K562 (cell line): ENCODE measurements at regions not wholly inside any gene's neighbourhood (a gene's known extent, or its start where the extent isn't known, plus 50 kb on each side); places are given as distances from the start of the nearest gene placed in this dataset.

ENCODE experiments used
- ATAC-seq: fragments of 200-7000 bp; cut with Tn5 transposase; 3 replicates; pipeline ENCODE4 v1.9.1; 2020; ENCODE audit warnings: moderate library complexity
- BruUV-seq: library from RNA; stranded (reverse); fragments of 400-500 nt; replicated peaks from 2 replicates; lab custom pipeline; 2021; lab: Mats Ljungman, UMichigan
- CTCF ChIA-PET: fragments of 300-600 bp; formaldehyde crosslinking; extraction: SDS; loops from one replicate; lab custom pipeline; 2021; ENCODE audit warnings: low intra/inter-chr PET ratio; lab: Yijun Ruan, JAX
- POLR2A ChIA-PET: fragments of 300-600, 350-650 bp; sonication (Branson Sonifier 250); formaldehyde crosslinking; extraction: SDS; loops from one replicate; lab custom pipeline; 2021; ENCODE audit warnings: antibody characterized with exemption, inconsistent platforms; lab: Yijun Ruan, JAX
- DNase-seq, 4 experiments: peaks; one replicate each; pipeline versions ENCODE4 v3.0.0 to v3.0.0-alpha.2; 2011 to 2018; ENCODE audit warnings: low spot score in 3 of 4, mixed read lengths in 3 of 4; ENCODE audit errors: extremely low read depth in 1 of 4
- FAIRE-seq: peaks from 2 replicates; lab custom pipeline; 2011; peaks lifted over from hg19 to GRCh38; lab: Jason Lieb, UNC
- H2AFZ ChIP-seq: 2 replicates; pipeline ENCODE4 v1.6.0; 2011; ENCODE audit warnings: low read depth, low read length, control low read depth, inconsistent platforms
- H3K27ac ChIP-seq: fragments of 200-600 bp; 3 replicates; pipeline ENCODE4 v1.8.0; 2011; ENCODE audit warnings: low read depth, mild to moderate bottlenecking, control low read depth, inconsistent platforms, low read length, moderate library complexity, mixed read lengths; ENCODE audit errors: extremely low read depth
- H3K27me3 ChIP-seq, 2 experiments: fragments of 300-600 bp in 1 of 2; 2 replicates in 1 of 2; 3 replicates in 1 of 2; pipeline versions ENCODE4 v1.6.0 to v1.8.0; 2011; ENCODE audit warnings: inconsistent platforms in 2 of 2, low read length in 2 of 2, mild to moderate bottlenecking in 1 of 2, mixed read lengths in 1 of 2, moderate library complexity in 1 of 2; ENCODE audit not compliant: control insufficient read depth in 2 of 2, insufficient read depth in 2 of 2
- H3K36me3 ChIP-seq: fragments of 300-600 bp; 3 replicates; pipeline ENCODE4 v1.8.0; 2011; ENCODE audit warnings: mild to moderate bottlenecking, low read length, inconsistent platforms; ENCODE audit not compliant: control insufficient read depth, insufficient read depth
- H3K4me1 ChIP-seq, 2 experiments: fragments of 200-600 bp in 1 of 2; replicated peaks in 1 of 2; 2 replicates in 1 of 2; 3 replicates in 1 of 2; pipeline versions ENCODE4 v1.5.1 to v1.8.0; 2011; ENCODE audit warnings: inconsistent platforms in 2 of 2, low read length in 2 of 2, mild to moderate bottlenecking in 1 of 2, mixed read lengths in 1 of 2, moderate library complexity in 1 of 2; ENCODE audit not compliant: control insufficient read depth in 2 of 2, insufficient read depth in 2 of 2
- H3K4me2 ChIP-seq: 2 replicates; pipeline ENCODE4 v1.6.1; 2011; ENCODE audit warnings: low read length, control low read depth, inconsistent platforms, mixed read lengths; ENCODE audit not compliant: insufficient read depth
- H3K4me3 ChIP-seq: fragments of 200-600 bp; sonication (generic), shearing (Covaris generic); 2 replicates; pipeline ENCODE4 v1.5.1; 2016; ENCODE audit warnings: control low read depth, inconsistent platforms
- H3K79me2 ChIP-seq: fragments of 200-600 bp; 3 replicates; pipeline ENCODE4 v1.8.0; 2011; ENCODE audit warnings: low read length, inconsistent platforms; ENCODE audit not compliant: control insufficient read depth, insufficient read depth
- H3K9ac ChIP-seq, 2 experiments: 2 replicates each; pipeline versions ENCODE4 v1.6.0 to v1.6.1; 2011; ENCODE audit warnings: low read depth in 2 of 2, low read length in 2 of 2, control low read depth in 1 of 2, inconsistent platforms in 1 of 2, mild to moderate bottlenecking in 1 of 2, mixed read lengths in 1 of 2; ENCODE audit not compliant: insufficient read depth in 1 of 2
- H3K9me1 ChIP-seq: one replicate; pipeline ENCODE4 v1.6.0; 2011; ENCODE audit warnings: inconsistent platforms, mild to moderate bottlenecking, low read length, moderate library complexity; ENCODE audit not compliant: control insufficient read depth, insufficient read depth
- H3K9me3 ChIP-seq: replicated peaks from 2 replicates; pipeline ENCODE4 v1.5.1; 2011; ENCODE audit warnings: low read depth, low read length, inconsistent platforms; ENCODE audit not compliant: control insufficient read depth, insufficient read depth
- H4K20me1 ChIP-seq: replicated peaks from 2 replicates; pipeline ENCODE4 v1.6.1; 2011; ENCODE audit warnings: low read length, inconsistent platforms, mixed read lengths; ENCODE audit not compliant: control insufficient read depth, insufficient read depth
- BRCA1 ChIP-seq, 2 experiments: fragments of 450-650 bp in 1 of 2; sonication (generic) in 1 of 2; formaldehyde crosslinking in 1 of 2; IDR thresholded peaks; 2 replicates each; pipeline versions ENCODE4 v1.5.0 to v1.6.1; 2017 to 2020; ENCODE audit warnings: mild to moderate bottlenecking in 1 of 2, missing genetic modification reagents in 1 of 2
- CBFB ChIP-seq: sonication (generic); formaldehyde crosslinking; IDR thresholded peaks from 2 replicates; pipeline ENCODE4 v1.4.0; 2020; ENCODE audit warnings: mild to moderate bottlenecking, missing genetic modification reagents
- CREBBP ChIP-seq: IDR thresholded peaks from one replicate; pipeline ENCODE4 v1.6.1; 2012; ENCODE audit warnings: low read depth, mild to moderate bottlenecking, control low read depth, inconsistent platforms, low read length
- CSDE1 ChIP-seq, 2 experiments: fragments of 450-650 bp; IDR thresholded peaks; 2 replicates each; pipeline ENCODE4 v1.6.1; 2016; ENCODE audit warnings: mild to moderate bottlenecking in 1 of 2
- GTF3C2 ChIP-seq: IDR thresholded peaks from 3 replicates; pipeline ENCODE4 v1.6.1; 2011; ENCODE audit warnings: borderline replicate concordance, mild to moderate bottlenecking, moderate library complexity; ENCODE audit not compliant: insufficient read length; ENCODE audit errors: extremely low read depth
- LEF1 ChIP-seq: fragments of 450-650 bp; IDR thresholded peaks from 2 replicates; pipeline ENCODE4 v1.6.1; 2016; ENCODE audit warnings: mild to moderate bottlenecking
- MCM2 ChIP-seq: fragments of 450-650 bp; IDR thresholded peaks from 2 replicates; pipeline ENCODE4 v1.6.1; 2017; ENCODE audit warnings: low read depth, mild to moderate bottlenecking
- RERE ChIP-seq: sonication (generic); formaldehyde crosslinking; IDR thresholded peaks from 2 replicates; pipeline ENCODE4 v1.8.0; 2023; ENCODE audit warnings: missing genetic modification reagents, mild to moderate bottlenecking, borderline replicate concordance
- WHSC1 ChIP-seq: IDR thresholded peaks from one replicate; pipeline ENCODE4 v1.6.1; 2012; ENCODE audit warnings: low read length, control low read depth, inconsistent platforms
- YY1 ChIP-seq, 3 experiments: IDR thresholded peaks; 2 replicates each; pipeline ENCODE4 v1.6.1; 2011; ENCODE audit warnings: low read length in 2 of 3, mild to moderate bottlenecking in 2 of 3, moderate library complexity in 2 of 3, borderline replicate concordance in 1 of 3, control low read depth in 1 of 3, low read depth in 1 of 3; ENCODE audit not compliant: insufficient read depth in 3 of 3, insufficient replicate concordance in 2 of 3, control insufficient read depth in 1 of 3, insufficient read length in 1 of 3; ENCODE audit errors: extremely low read depth in 1 of 3
- ZNF140 ChIP-seq: fragments of 250-450 bp; sonication (Bioruptor Pico); IDR thresholded peaks from 2 replicates; pipeline ENCODE4 v1.8.0; 2021; ENCODE audit warnings: moderate library complexity, mild to moderate bottlenecking, inconsistent platforms
- ZNF282 ChIP-seq: sonication (generic); formaldehyde crosslinking; IDR thresholded peaks from 2 replicates; pipeline ENCODE4 v1.8.1; 2023; ENCODE audit warnings: missing genetic modification reagents
- ZNF57 ChIP-seq: fragments of 450-650 bp; formaldehyde crosslinking; IDR thresholded peaks from 2 replicates; pipeline ENCODE4 v1.4.0; 2020; ENCODE audit warnings: mild to moderate bottlenecking, moderate library complexity
- ZZZ3 ChIP-seq: fragments of 450-650 bp; IDR thresholded peaks from 2 replicates; pipeline ENCODE4 v1.6.1; 2016; ENCODE audit warnings: antibody characterized with exemption, mild to moderate bottlenecking, moderate library complexity
- WGBS: fragments of 100-300 bp; shearing (Covaris generic); methylation state at CpG from one replicate; pipeline ENCODE4 v1.1.6; 2016; ENCODE audit warnings: low coverage, mixed read lengths; ENCODE audit not compliant: insufficient coverage; ENCODE audit errors: missing lambda C conversion rate; 5-methylcytosine and 5-hydroxymethylcytosine counted together
- in situ Hi-C: fragments of 300-500 bp; cut with MboI; formaldehyde crosslinking; loops from 4 replicates; pipeline ENCODE4 v1.15.0; 2018; ENCODE audit warnings: inconsistent platforms, mixed read lengths
- intact Hi-C: fragments of 100-400 bp; cut with micrococcal nuclease; formaldehyde crosslinking; loops from 2 replicates; pipeline ENCODE4 v1.14.2; 2022

- TF ChIP-seq RERE (CRISPR knock-in tag) (no peak), ZNF282 (CRISPR knock-in tag) (no peak)
- TF ChIP-seq, all 486 proteins: peak for 0
Measured at GRCh38 chr18:45232061-45232460, 383.2 kb upstream of the SLC14A2 start (continued).

DNA sequence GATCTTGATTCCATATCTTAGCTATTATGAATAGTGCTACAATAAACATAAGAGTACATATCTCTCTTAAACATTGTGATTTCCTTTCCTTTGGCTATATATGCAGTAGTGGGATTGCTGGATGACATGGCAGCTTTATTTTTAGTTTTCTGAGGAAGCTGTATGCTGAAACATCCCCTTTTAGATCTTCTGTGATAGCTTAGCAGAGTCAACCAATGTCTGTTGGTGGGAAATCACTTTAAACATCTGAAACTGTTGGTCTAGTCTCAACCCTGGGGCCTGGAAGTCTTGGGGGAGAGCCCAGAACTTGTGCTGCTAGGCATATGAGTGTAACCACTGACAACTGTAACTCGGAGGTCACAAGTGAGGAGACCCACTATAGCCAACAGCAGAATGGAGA is 378.6 kb upstream of the SLC14A2 start:
- Histone ChIP-seq H3K9me1 (no peaks in the 10 kb centered on the region), H3K79me2 (no peaks in the 10 kb centered on the region), H3K4me2 (no peak overlapping the region), H3K4me1 (no peaks in the 10 kb centered on the region), H3K27me3 (no peaks in the 10 kb centered on the region), H4K20me1 (no peaks in the 10 kb centered on the region), H2AFZ (no peak overlapping the region), H3K9me3 (no peaks in the 10 kb centered on the region), H3K4me3 (no peak overlapping the region), H3K9ac (no peak overlapping the region), H3K36me3 (no peaks in the 10 kb centered on the region), H3K27ac (no peak overlapping the region)
- POLR2A ChIA-PET, result no interaction called here
- no TSS peak for BruUV-seq
- FAIRE-seq (no peak), ATAC-seq (no peak), DNase-seq (no peak)
- CTCF ChIA-PET, result no interaction called here
- intact Hi-C loops (no loop called here), in situ Hi-C loops (no loop called here)
- 0% methylated on average over 1 of the region's 1 CpG for WGBS
- no peak for TF ChIP-seq ZNF140 (CRISPR knock-in tag)
- TF ChIP-seq LEF1, result no peak
- no peak for TF ChIP-seq CSDE1 (IDR thresholded peaks at IDR 0.05)
- no peak for TF ChIP-seq WHSC1
- no peak for TF ChIP-seq ZNF57
- no peak for TF ChIP-seq CREBBP
- no peak for TF ChIP-seq YY1 (IDR thresholded peaks at IDR 0.05; ENCODE audit: borderline replicate concordance in 1 of 3, control insufficient read depth in 1 of 3, extremely low read depth in 1 of 3, insufficient read depth in 3 of 3, insufficient read length in 1 of 3, insufficient replicate concordance in 2 of 3, low read depth in 1 of 3, low read length in 2 of 3)
- TF ChIP-seq GTF3C2, result no peak
- no peak for TF ChIP-seq MCM2
- no peak for TF ChIP-seq CBFB (CRISPR knock-in tag)
- TF ChIP-seq ZZZ3, result no peak
- TF ChIP-seq BRCA1 (IDR thresholded peaks at IDR 0.05), result no peak
- no peak for TF ChIP-seq BRCA1 (CRISPR knock-in tag; IDR thresholded peaks at IDR 0.05)
